Cardiac fibroblast (primary cell): ENCODE measurements at regions not wholly inside any gene's neighbourhood (a gene's known extent, or its start where the extent isn't known, plus 50 kb on each side); places are given as distances from the start of the nearest gene placed in this dataset.
A peak's percentile ranks its signal among the peaks of the same experiment; 100 is the strongest.

Experiments used
- DNase-seq, 2 donors: peaks; one replicate each; pipeline versions ENCODE4 v3.0.0 to v3.0.0-alpha.2; 2010; ENCODE audit warnings: low read depth in 2 of 2
- H3K4me3 ChIP-seq, 2 donors: replicated peaks in 1 of 2; 1 replicate in 1 of 2; 2 replicates in 1 of 2; pipeline ENCODE4 v1.5.1; 2011; ENCODE audit warnings: low read depth in 2 of 2, low read length in 2 of 2, mild to moderate bottlenecking in 2 of 2, moderate library complexity in 1 of 2
- CTCF ChIP-seq: IDR thresholded peaks from one replicate; pipeline ENCODE4 v1.5.1; 2011; ENCODE audit warnings: low read depth, mild to moderate bottlenecking, low read length, inconsistent platforms

GRCh38 chr6:148693882-148694484 is 52.8 kb upstream of the UST start:
- TF ChIP-seq CTCF = no peak
- peak in 1 of 2 donors; percentile 22 for DNase-seq
- no peak overlapping the region for H3K4me3 ChIP-seq
